H54 (cell line): ENCODE measurements at regions not wholly inside any gene's neighbourhood (a gene's known extent, or its start where the extent isn't known, plus 50 kb on each side); places are given as distances from the start of the nearest gene placed in this dataset.

Source experiments
- DNase-seq: peaks from one replicate; pipeline ENCODE4 v3.0.0; 2011; ENCODE audit warnings: low spot score, mixed read lengths; ENCODE audit not compliant: insufficient read length
- FAIRE-seq: peaks from 3 replicates; lab custom pipeline; 2011; peaks lifted over from hg19 to GRCh38; lab: Jason Lieb, UNC
- POLR2A ChIP-seq: IDR thresholded peaks from 2 replicates; pipeline ENCODE4 v1.6.1; 2011; ENCODE audit warnings: low read depth, mild to moderate bottlenecking, low read length

GRCh38 chr6:26300828-26301227, 64.2 kb upstream of the BTN3A2 start:
- DNase-seq (no peak), FAIRE-seq (no peak)
- no peak for TF ChIP-seq POLR2A

GRCh38 chr6:26301638-26302037, 63.4 kb upstream of the BTN3A2 start:
- no peak for DNase-seq
- no peak for FAIRE-seq
- TF ChIP-seq POLR2A, result no peak

GRCh38 chr6:26302941-26303559, 61.9 kb upstream of the BTN3A2 start:
- FAIRE-seq (no peak), DNase-seq (no peak)
- no peak for TF ChIP-seq POLR2A

- FAIRE-seq, result no peak
- DNase-seq, result no peak
- no peak for TF ChIP-seq POLR2A
Measured at GRCh38 chr6:26304213-26304796, 60.7 kb upstream of the BTN3A2 start.

- DNase-seq (no peak), FAIRE-seq (no peak)
- no peak for TF ChIP-seq POLR2A
Measured at GRCh38 chr6:26304797-26305640, 60.0 kb upstream of the BTN3A2 start.

DNA sequence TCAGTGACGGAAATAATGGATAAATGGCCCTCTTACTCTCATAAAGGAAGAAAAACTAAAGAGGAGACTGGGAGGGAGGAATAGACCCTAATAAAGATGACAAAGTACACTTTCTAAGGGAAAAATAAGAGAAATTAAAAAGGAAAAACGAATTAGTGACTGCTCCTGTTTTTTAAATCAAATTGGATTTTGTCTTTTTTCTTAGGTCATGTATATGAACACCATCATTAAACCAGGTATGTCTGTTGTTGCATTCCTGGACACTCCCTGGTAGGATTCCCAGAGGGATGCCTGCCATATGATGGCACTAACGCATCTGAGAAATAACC, 59.4 kb upstream of the BTN3A2 start:
- FAIRE-seq (no peak), DNase-seq (no peak)
- no peak for TF ChIP-seq POLR2A

GRCh38 chr6:26306232-26306631, 58.8 kb upstream of the BTN3A2 start:
- no peak for TF ChIP-seq POLR2A
- FAIRE-seq (no peak), DNase-seq (no peak)

DNA sequence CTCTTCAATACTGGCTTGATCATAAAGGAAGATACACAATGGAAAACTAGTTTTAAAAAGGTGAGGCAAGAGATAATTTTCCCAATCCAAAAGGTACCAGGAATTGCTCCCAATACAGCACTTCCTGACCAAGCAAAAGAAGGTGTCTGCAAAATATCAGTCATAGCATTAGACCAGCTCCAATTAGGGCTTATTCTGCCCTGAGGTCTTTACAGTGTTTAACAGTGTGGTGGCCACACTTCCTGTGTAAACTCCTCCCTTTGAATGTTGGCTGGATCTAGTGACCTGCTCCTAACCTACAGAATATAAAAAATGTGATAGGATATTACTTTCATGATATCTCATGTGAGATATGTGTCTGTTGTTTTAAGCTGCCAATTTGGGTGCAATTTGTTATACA, 57.1 kb upstream of the BTN3A2 start:
- FAIRE-seq (peak; percentile 33), DNase-seq (no peak)
- TF ChIP-seq POLR2A, result no peak

- peak; percentile 93 for FAIRE-seq
- no peak for DNase-seq
- TF ChIP-seq POLR2A, result no peak
Measured at GRCh38 chr6:26309731-26310142, 55.3 kb upstream of the BTN3A2 start.

DNA sequence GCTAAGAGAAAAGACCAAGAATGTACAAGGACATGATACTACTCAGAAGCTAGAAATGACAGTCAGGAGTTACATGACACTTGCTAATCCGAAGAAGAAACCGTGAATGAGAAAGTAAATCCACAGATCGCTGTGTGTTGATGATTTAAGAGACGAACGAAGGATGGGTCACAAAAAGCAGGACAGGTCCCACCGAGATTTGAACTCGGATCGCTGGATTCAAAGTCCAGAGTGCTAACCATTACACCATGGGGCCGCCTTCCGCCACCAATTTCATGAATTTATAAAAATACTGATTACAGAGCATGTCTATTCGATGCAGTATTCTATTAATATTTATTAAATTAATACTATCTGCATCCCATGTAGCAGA, 54.0 kb upstream of the BTN3A2 start:
- DNase-seq (no peak), FAIRE-seq (peak; percentile 50)
- TF ChIP-seq POLR2A, result no peak

GRCh38 chr6:26311385-26312095, 53.5 kb upstream of the BTN3A2 start:
- DNase-seq, result no peak

GRCh38 chr6:26312096-26312463, 52.9 kb upstream of the BTN3A2 start:
- no peak for FAIRE-seq
- DNase-seq, result no peak
- TF ChIP-seq POLR2A, result no peak

More at GRCh38 chr6:26311385-26312095, 53.5 kb upstream of the BTN3A2 start:
- peak; percentile 90 for FAIRE-seq
- no peak for TF ChIP-seq POLR2A

GRCh38 chr6:26312501-26313397, 52.2 kb upstream of the BTN3A2 start:
- no peak for TF ChIP-seq POLR2A
- FAIRE-seq (peak; percentile 85), DNase-seq (no peak)
